Mesenchymal stem cell (in vitro differentiated cells and primary cell): ENCODE measurements at regions not wholly inside any gene's neighbourhood (a gene's known extent, or its start where the extent isn't known, plus 50 kb on each side); places are given as distances from the start of the nearest gene placed in this dataset.

Source experiments
- DNase-seq: peaks from one replicate; pipeline ENCODE4 v3.0.0-alpha.2; 2013
- H2AFZ ChIP-seq: one replicate; pipeline ENCODE4 v1.6.1; 2013; ENCODE audit warnings: low read depth, mild to moderate bottlenecking, control low read depth, inconsistent platforms, low read length, moderate library complexity
- H2AK5ac ChIP-seq: 2 replicates; pipeline ENCODE4 v1.6.1; 2013; ENCODE audit warnings: low read length, moderate library complexity, mild to moderate bottlenecking, inconsistent platforms; ENCODE audit not compliant: severe bottlenecking
- H2BK120ac ChIP-seq: one replicate; pipeline ENCODE4 v1.6.1; 2013; ENCODE audit warnings: low read depth, mild to moderate bottlenecking, inconsistent platforms, low read length, moderate library complexity
- H2BK12ac ChIP-seq, 2 experiments: one replicate each; pipeline ENCODE4 v1.6.1; 2013; ENCODE audit warnings: inconsistent platforms in 2 of 2, low read length in 2 of 2, mild to moderate bottlenecking in 2 of 2, moderate library complexity in 2 of 2, control low read depth in 1 of 2
- H2BK15ac ChIP-seq: one replicate; pipeline ENCODE4 v1.6.1; 2013; ENCODE audit warnings: mild to moderate bottlenecking, low read depth, inconsistent platforms; ENCODE audit not compliant: poor library complexity, severe bottlenecking
- H2BK5ac ChIP-seq: 2 replicates; pipeline ENCODE4 v1.6.1; 2013; ENCODE audit warnings: low read depth, mild to moderate bottlenecking, low read length, control low read depth, inconsistent platforms; ENCODE audit not compliant: poor library complexity, severe bottlenecking
- H3K14ac ChIP-seq, 2 experiments: one replicate each; pipeline ENCODE4 v1.6.1; 2013; ENCODE audit warnings: inconsistent platforms in 2 of 2, low read length in 2 of 2, control low read depth in 1 of 2, mild to moderate bottlenecking in 1 of 2, moderate library complexity in 1 of 2
- H3K18ac ChIP-seq, 2 experiments: one replicate each; pipeline ENCODE4 v1.6.1; 2013; ENCODE audit warnings: inconsistent platforms in 2 of 2, low read length in 2 of 2, control low read depth in 1 of 2, low read depth in 1 of 2, mild to moderate bottlenecking in 1 of 2
- H3K23ac ChIP-seq, 2 experiments: one replicate each; pipeline ENCODE4 v1.6.1; 2013; ENCODE audit warnings: inconsistent platforms in 2 of 2, low read length in 2 of 2, mild to moderate bottlenecking in 2 of 2, moderate library complexity in 2 of 2, control low read depth in 1 of 2
- H3K27ac ChIP-seq: 2 replicates; pipeline ENCODE4 v1.5.1; 2013; ENCODE audit warnings: mild to moderate bottlenecking, moderate library complexity, low read length, control low read depth, inconsistent platforms; ENCODE audit not compliant: poor library complexity, severe bottlenecking
- H3K27me3 ChIP-seq, 2 experiments: 2 replicates each; pipeline versions ENCODE4 v1.6.1 to v1.7.0; 2013; ENCODE audit warnings: low read length in 2 of 2, mild to moderate bottlenecking in 2 of 2, moderate library complexity in 2 of 2, control low read depth in 1 of 2, inconsistent platforms in 1 of 2; ENCODE audit not compliant: control insufficient read depth in 1 of 2, insufficient read depth in 1 of 2
- H3K36me3 ChIP-seq, 2 experiments: 2 replicates each; pipeline versions ENCODE4 v1.6.1 to v1.7.0; 2013; ENCODE audit warnings: low read length in 2 of 2, control low read depth in 1 of 2, inconsistent platforms in 1 of 2, low read depth in 1 of 2, mild to moderate bottlenecking in 1 of 2; ENCODE audit not compliant: insufficient read depth in 2 of 2, control insufficient read depth in 1 of 2
- H3K4ac ChIP-seq, 2 experiments: one replicate each; pipeline ENCODE4 v1.6.1; 2013; ENCODE audit warnings: inconsistent platforms in 2 of 2, low read length in 2 of 2, mild to moderate bottlenecking in 2 of 2, moderate library complexity in 2 of 2, control low read depth in 1 of 2, low read depth in 1 of 2
- H3K4me1 ChIP-seq: 2 replicates; pipeline ENCODE4 v1.6.1; 2013; ENCODE audit warnings: low read depth, low read length, control low read depth; ENCODE audit not compliant: control insufficient read depth, insufficient read depth
- H3K4me2 ChIP-seq: 2 replicates; pipeline ENCODE4 v1.6.1; 2013; ENCODE audit warnings: low read length, mild to moderate bottlenecking, inconsistent platforms; ENCODE audit not compliant: poor library complexity, severe bottlenecking
- H3K4me3 ChIP-seq, 2 experiments: 2 replicates each; pipeline versions ENCODE4 v1.5.1 to v1.7.0; 2013; ENCODE audit warnings: low read length in 2 of 2, mild to moderate bottlenecking in 2 of 2, control low read depth in 1 of 2, low read depth in 1 of 2; ENCODE audit not compliant: insufficient read depth in 1 of 2
- H3K79me1 ChIP-seq: replicated peaks from 2 replicates; pipeline ENCODE4 v1.6.1; 2013; ENCODE audit warnings: mild to moderate bottlenecking, control low read depth, low read length, inconsistent platforms; ENCODE audit not compliant: poor library complexity, severe bottlenecking
- H3K9ac ChIP-seq: 2 replicates; pipeline ENCODE4 v1.7.0; 2013; ENCODE audit warnings: mild to moderate bottlenecking, low read length, moderate library complexity
- H3K9me3 ChIP-seq: 2 replicates; pipeline ENCODE4 v1.7.0; 2013; ENCODE audit warnings: mild to moderate bottlenecking, low read length; ENCODE audit not compliant: control insufficient read depth
- H4K8ac ChIP-seq: one replicate; pipeline ENCODE4 v1.6.1; 2013; ENCODE audit warnings: inconsistent platforms, mild to moderate bottlenecking, low read length, moderate library complexity
- H4K91ac ChIP-seq: one replicate; pipeline ENCODE4 v1.6.1; 2013; ENCODE audit warnings: mild to moderate bottlenecking, low read length, inconsistent platforms
- WGBS: methylation state at CpG from one replicate; pipeline ENCODE4 v1.1.7; 2013; ENCODE audit warnings: mixed read lengths; 5-methylcytosine and 5-hydroxymethylcytosine counted together

DNA sequence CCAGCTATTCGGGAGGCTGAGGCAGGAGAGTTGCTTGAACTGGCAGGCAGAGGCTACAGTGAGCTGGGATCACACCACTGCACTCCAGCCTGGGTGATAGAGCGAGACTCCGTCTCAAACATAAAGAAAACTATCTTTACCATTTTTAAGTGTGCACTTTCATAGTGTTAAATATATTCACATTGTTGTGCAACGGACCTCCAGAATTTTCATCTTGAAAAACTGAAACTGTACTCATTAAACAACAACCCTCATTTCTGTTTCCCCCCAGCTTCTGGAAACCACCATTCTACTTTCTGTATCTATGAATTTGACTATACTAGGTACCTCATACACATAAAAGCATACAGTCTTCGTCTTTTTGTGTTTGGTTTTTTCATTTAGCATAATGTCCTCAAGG, 375.1 kb downstream of the SHQ1 start:
- no peak overlapping the region for H3K4me2 ChIP-seq
- H3K9me3 ChIP-seq: no peaks in the 10 kb centered on the region
- no peak overlapping the region for H3K27ac ChIP-seq
- H4K91ac ChIP-seq: no peak overlapping the region
- peaks cover 0 to 44% of the 10 kb centered on the region in 2 experiments for H3K27me3 ChIP-seq
- no peak overlapping the region for H3K18ac ChIP-seq
- no peak overlapping the region for H2BK120ac ChIP-seq
- 78% methylated on average over 2 of the region's 5 CpGs for WGBS
- H2BK12ac ChIP-seq: no peak overlapping the region
- H4K8ac ChIP-seq: no peak overlapping the region
- H3K9ac ChIP-seq: no peak overlapping the region
- no peak overlapping the region for H2BK5ac ChIP-seq
- no peaks in the 10 kb centered on the region for H3K79me1 ChIP-seq
- H2BK15ac ChIP-seq: no peak overlapping the region
- H3K4me3 ChIP-seq: no peak overlapping the region
- H3K4me1 ChIP-seq: no peaks in the 10 kb centered on the region
- no peak overlapping the region for H2AFZ ChIP-seq
- H3K36me3 ChIP-seq: no peaks in the 10 kb centered on the region
- no peak overlapping the region for H3K4ac ChIP-seq
- no peak for DNase-seq
- H3K23ac ChIP-seq: no peak overlapping the region
- no peak overlapping the region for H3K14ac ChIP-seq
- H2AK5ac ChIP-seq: no peak overlapping the region

DNA sequence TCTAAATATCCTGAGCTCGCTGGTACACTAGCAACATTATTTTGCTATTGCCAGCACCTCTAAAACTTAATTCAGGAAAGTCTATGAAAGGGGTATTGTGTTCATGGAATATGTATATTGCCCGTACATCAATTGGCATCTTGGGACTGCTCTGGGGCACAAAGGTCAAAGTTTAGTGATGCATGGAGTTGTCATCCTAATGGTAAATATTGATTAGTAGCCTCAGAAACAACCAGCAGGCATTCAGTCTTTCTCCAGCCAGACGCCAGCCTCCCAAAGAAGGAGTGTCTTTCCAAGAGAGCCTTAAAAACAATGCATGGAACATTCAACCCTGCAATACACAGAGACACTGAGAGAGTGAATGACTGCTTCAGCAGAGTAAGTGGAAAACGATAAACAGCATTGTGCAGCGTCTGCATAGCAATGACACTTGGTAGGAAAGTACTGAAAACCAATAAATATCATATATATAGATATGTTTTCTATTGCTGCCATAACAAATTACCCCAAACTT, 377.3 kb downstream of the SHQ1 start:
- H3K18ac ChIP-seq: no peak overlapping the region
- 76% methylated on average over 2 of the region's 5 CpGs for WGBS
- no peak overlapping the region for H3K27ac ChIP-seq
- no peaks in the 10 kb centered on the region for H3K9me3 ChIP-seq
- H2BK15ac ChIP-seq: no peak overlapping the region
- H3K36me3 ChIP-seq: no peaks in the 10 kb centered on the region
- no peak overlapping the region for H3K4me3 ChIP-seq
- H3K4me1 ChIP-seq: no peaks in the 10 kb centered on the region
- H3K79me1 ChIP-seq: no peaks in the 10 kb centered on the region
- no peak overlapping the region for H4K8ac ChIP-seq
- no peak overlapping the region for H2BK5ac ChIP-seq
- peaks cover 11 to 57% of the 10 kb centered on the region in 2 experiments for H3K27me3 ChIP-seq
- H4K91ac ChIP-seq: no peak overlapping the region
- no peak overlapping the region for H3K4ac ChIP-seq
- no peak overlapping the region for H2BK120ac ChIP-seq
- H3K23ac ChIP-seq: no peak overlapping the region
- H2BK12ac ChIP-seq: no peak overlapping the region
- DNase-seq: no peak
- no peak overlapping the region for H2AK5ac ChIP-seq
- no peak overlapping the region for H3K9ac ChIP-seq
- no peak overlapping the region for H2AFZ ChIP-seq
- no peak overlapping the region for H3K14ac ChIP-seq
- no peak overlapping the region for H3K4me2 ChIP-seq

DNA sequence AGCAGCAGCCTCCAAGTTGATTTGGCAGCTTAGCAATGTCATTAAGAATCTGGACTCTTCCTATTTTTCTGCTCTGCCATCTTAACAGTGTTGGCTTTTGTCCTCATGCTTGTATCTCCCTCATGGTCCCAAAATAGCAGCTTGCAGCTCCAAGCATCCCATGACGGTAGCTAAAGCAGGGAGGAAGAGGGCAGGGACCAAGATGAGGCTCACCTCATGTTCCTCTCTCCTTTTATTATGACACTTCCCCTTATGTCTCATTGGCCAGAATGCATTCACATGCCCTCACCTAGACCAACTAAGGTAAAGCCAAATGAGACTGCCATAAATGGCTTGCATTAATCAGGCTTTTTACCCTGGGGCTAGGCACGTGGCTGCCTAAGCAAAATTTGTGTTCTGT, 382.4 kb downstream of the SHQ1 start:
- Histone ChIP-seq H2BK120ac (no peak overlapping the region), H3K4me2 (no peak overlapping the region), H3K4me3 (no peak overlapping the region), H2AK5ac (no peak overlapping the region), H4K8ac (no peak overlapping the region), H3K79me1 (no peaks in the 10 kb centered on the region), H2AFZ (no peak overlapping the region), H3K36me3 (no peaks in the 10 kb centered on the region), H3K23ac (no peak overlapping the region), H3K4me1 (no peaks in the 10 kb centered on the region), H2BK5ac (no peak overlapping the region), H3K4ac (no peak overlapping the region), H3K14ac (no peak overlapping the region), H2BK12ac (no peak overlapping the region), H3K9ac (no peak overlapping the region), H3K27ac (no peak overlapping the region), H2BK15ac (no peak overlapping the region), H3K9me3 (no peaks in the 10 kb centered on the region), H4K91ac (no peak overlapping the region), H3K27me3 (peaks cover 23 to 84% of the 10 kb centered on the region in 2 experiments), H3K18ac (no peak overlapping the region)
- 46% methylated on average over 2 of the region's 2 CpGs for WGBS
- no peak for DNase-seq

DNA sequence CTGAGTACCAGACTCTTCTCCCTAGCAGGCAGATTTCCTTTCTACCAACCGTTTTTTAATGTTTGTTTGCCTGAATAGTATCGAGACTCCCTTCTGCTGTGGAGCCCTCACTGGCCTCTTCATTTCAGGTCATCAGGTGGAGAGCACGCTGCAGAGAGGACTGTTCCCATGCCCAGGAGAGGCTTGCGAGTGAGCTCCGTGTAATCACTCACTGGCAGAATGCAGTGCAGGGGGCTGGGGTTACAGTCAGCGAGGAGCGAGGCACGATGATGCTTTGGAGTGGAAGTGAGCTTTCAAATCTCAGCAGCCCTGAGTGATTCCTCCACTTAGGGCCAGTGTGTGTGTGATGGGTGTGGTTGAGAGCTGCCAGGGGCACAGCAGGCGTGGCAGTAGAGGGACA, 385.2 kb downstream of the SHQ1 start:
- H2BK12ac ChIP-seq: no peak overlapping the region
- H4K91ac ChIP-seq: no peak overlapping the region
- DNase-seq: no peak
- 85% methylated on average over 8 of the region's 9 CpGs for WGBS
- no peak overlapping the region for H2BK5ac ChIP-seq
- H4K8ac ChIP-seq: no peak overlapping the region
- no peaks in the 10 kb centered on the region for H3K36me3 ChIP-seq
- no peaks in the 10 kb centered on the region for H3K9me3 ChIP-seq
- no peak overlapping the region for H3K4me2 ChIP-seq
- H3K27ac ChIP-seq: no peak overlapping the region
- no peak overlapping the region for H2BK120ac ChIP-seq
- H3K79me1 ChIP-seq: no peaks in the 10 kb centered on the region
- no peak overlapping the region for H3K23ac ChIP-seq
- no peak overlapping the region for H3K4me3 ChIP-seq
- H3K14ac ChIP-seq: no peak overlapping the region
- peaks cover 23 to 93% of the 10 kb centered on the region in 2 experiments for H3K27me3 ChIP-seq
- H2AK5ac ChIP-seq: no peak overlapping the region
- no peak overlapping the region for H2BK15ac ChIP-seq
- no peak overlapping the region for H3K9ac ChIP-seq
- H3K4ac ChIP-seq: no peak overlapping the region
- H2AFZ ChIP-seq: no peak overlapping the region
- H3K4me1 ChIP-seq: no peaks in the 10 kb centered on the region
- H3K18ac ChIP-seq: no peak overlapping the region
